DOHH2 (cell line): ENCODE measurements at regions not wholly inside any gene's neighbourhood (a gene's known extent, or its start where the extent isn't known, plus 50 kb on each side); places are given as distances from the start of the nearest gene placed in this dataset.

Experiments used
- H3F3A ChIP-seq: fragments of 200-600 bp; sonication (generic), shearing (Covaris generic); 2 replicates; pipeline ENCODE4 v1.6.0; 2016; ENCODE audit warnings: antibody characterized with exemption, mild to moderate bottlenecking; ENCODE audit not compliant: control insufficient read depth, insufficient read depth
- H3K27ac ChIP-seq: fragments of 200-600 bp; sonication (generic); 2 replicates; pipeline ENCODE4 v1.5.1; 2014; ENCODE audit warnings: low read depth, mild to moderate bottlenecking, low read length, moderate library complexity
- H3K27me3 ChIP-seq: fragments of 200-600 bp; sonication (generic); 2 replicates; pipeline ENCODE4 v1.6.1; 2014; ENCODE audit warnings: mild to moderate bottlenecking, low read length, mixed read lengths; ENCODE audit not compliant: control insufficient read depth
- H3K36me3 ChIP-seq: fragments of 200-600 bp; sonication (generic); 2 replicates; pipeline ENCODE4 v1.6.1; 2014; ENCODE audit warnings: mild to moderate bottlenecking, low read length, moderate library complexity, mixed read lengths; ENCODE audit not compliant: control insufficient read depth
- H3K4me1 ChIP-seq: fragments of 200-600 bp; sonication (generic); 2 replicates; pipeline ENCODE4 v1.6.1; 2014; ENCODE audit warnings: mild to moderate bottlenecking, low read length, mixed read lengths; ENCODE audit not compliant: control insufficient read depth
- H3K4me2 ChIP-seq: fragments of 200-600 bp; sonication (generic); 2 replicates; pipeline ENCODE4 v1.6.0; 2014; ENCODE audit warnings: mild to moderate bottlenecking, low read length, moderate library complexity
- H3K4me3 ChIP-seq: fragments of 200-600 bp; sonication (generic); 2 replicates; pipeline ENCODE4 v1.5.1; 2014; ENCODE audit warnings: mild to moderate bottlenecking, low read length, mixed read lengths
- H3K79me2 ChIP-seq: fragments of 200-600 bp; sonication (generic); 2 replicates; pipeline ENCODE4 v1.6.1; 2014; ENCODE audit warnings: mild to moderate bottlenecking, low read length, mixed read lengths; ENCODE audit not compliant: control insufficient read depth
- H3K9me2 ChIP-seq: fragments of 200-600 bp; sonication (generic); replicated peaks from 2 replicates; pipeline ENCODE4 v1.6.1; 2014; ENCODE audit warnings: mild to moderate bottlenecking, low read length, mixed read lengths; ENCODE audit not compliant: control insufficient read depth
- H3K9me3 ChIP-seq: fragments of 200-600 bp; sonication (generic); 2 replicates; pipeline ENCODE4 v1.6.1; 2014; ENCODE audit warnings: antibody characterized with exemption, low read length, mixed read lengths; ENCODE audit not compliant: control insufficient read depth, insufficient read depth
- H4K20me1 ChIP-seq: fragments of 200-600 bp; sonication (generic); 2 replicates; pipeline ENCODE4 v1.6.0; 2014; ENCODE audit warnings: low read depth, mild to moderate bottlenecking, antibody characterized with exemption, low read length, moderate library complexity; ENCODE audit not compliant: control insufficient read depth, insufficient read depth
- CTCF ChIP-seq: fragments of 200-600 bp; sonication (generic); IDR thresholded peaks from one replicate; pipeline ENCODE4 v1.5.1; 2014; ENCODE audit warnings: antibody characterized with exemption, mild to moderate bottlenecking, low read depth, low read length; ENCODE audit not compliant: poor library complexity, severe bottlenecking
- EZH2phosphoT487 ChIP-seq: fragments of 200-600 bp; sonication (generic); IDR thresholded peaks from 2 replicates; pipeline ENCODE4 v1.6.1; 2017; ENCODE audit warnings: borderline replicate concordance, mild to moderate bottlenecking, antibody characterized with exemption, low read length, moderate library complexity, mixed read lengths

- TF ChIP-seq EZH2phosphoT487 (no peak), CTCF (no peak)
- no peaks in the 10 kb centered on the region for H3K36me3 ChIP-seq
These were observed 62.8 kb upstream of the DIAPH3 start for GRCh38 chr13:60226507-60226906.

GRCh38 chr13:60227158-60227557 is 63.4 kb upstream of the DIAPH3 start:
- TF ChIP-seq CTCF (no peak), EZH2phosphoT487 (no peak)
- Histone ChIP-seq H3K79me2 (no peaks in the 10 kb centered on the region), H3K4me3 (no peak overlapping the region), H3K36me3 (no peaks in the 10 kb centered on the region), H3K4me2 (no peak overlapping the region), H3K9me3 (no peaks in the 10 kb centered on the region), H3F3A (no peaks in the 10 kb centered on the region), H3K27ac (no peak overlapping the region), H3K9me2 (no peaks in the 10 kb centered on the region), H4K20me1 (no peaks in the 10 kb centered on the region), H3K27me3 (peaks cover 7% of the 10 kb centered on the region; the same call in 1 of the 2 replicates), H3K4me1 (no peaks in the 10 kb centered on the region)

More at GRCh38 chr13:60226507-60226906, 62.8 kb upstream of the DIAPH3 start:
- Histone ChIP-seq H4K20me1 (no peaks in the 10 kb centered on the region), H3K79me2 (no peaks in the 10 kb centered on the region), H3K9me2 (no peaks in the 10 kb centered on the region), H3K4me3 (no peak overlapping the region), H3K4me2 (no peak overlapping the region), H3K4me1 (no peaks in the 10 kb centered on the region), H3K27me3 (peaks cover 7% of the 10 kb centered on the region; the same call in 1 of the 2 replicates), H3K9me3 (no peaks in the 10 kb centered on the region), H3K27ac (no peak overlapping the region), H3F3A (no peaks in the 10 kb centered on the region)

- Histone ChIP-seq H3K9me3 (no peaks in the 10 kb centered on the region), H3F3A (no peaks in the 10 kb centered on the region), H3K4me1 (no peaks in the 10 kb centered on the region), H3K79me2 (no peaks in the 10 kb centered on the region), H4K20me1 (no peaks in the 10 kb centered on the region), H3K9me2 (no peaks in the 10 kb centered on the region), H3K36me3 (no peaks in the 10 kb centered on the region), H3K27ac (no peak overlapping the region), H3K4me3 (no peak overlapping the region), H3K4me2 (no peak overlapping the region), H3K27me3 (peaks cover 7% of the 10 kb centered on the region; the same call in 1 of the 2 replicates)
- TF ChIP-seq CTCF (no peak), EZH2phosphoT487 (no peak)
These were observed 66.1 kb upstream of the DIAPH3 start for GRCh38 chr13:60229708-60230272.
